Epithelial cell of esophagus (primary cell): ENCODE measurements at regions not wholly inside any gene's neighbourhood (a gene's known extent, or its start where the extent isn't known, plus 50 kb on each side); places are given as distances from the start of the nearest gene placed in this dataset.

Source experiments
- DNase-seq: peaks from one replicate; pipeline ENCODE4 v3.0.0; 2010; ENCODE audit warnings: low read depth
- H3K4me3 ChIP-seq: 2 replicates; pipeline ENCODE4 v1.5.1; 2011; ENCODE audit warnings: mild to moderate bottlenecking, low read length, control low read depth
- CTCF ChIP-seq: IDR thresholded peaks from 2 replicates; pipeline ENCODE4 v1.5.1; 2011; ENCODE audit warnings: low read depth, mild to moderate bottlenecking, low read length, control low read depth, inconsistent platforms; ENCODE audit not compliant: insufficient read depth; ENCODE audit errors: missing control alignments

- no peak overlapping the region for H3K4me3 ChIP-seq
- DNase-seq, result no peak
- TF ChIP-seq CTCF, result no peak
Measured at GRCh38 chr13:99774644-99775043, 196.9 kb downstream of the ZIC5 start.

GRCh38 chr13:99768986-99769385 lies 202.6 kb downstream of the ZIC5 start:
- H3K4me3 ChIP-seq, result no peak overlapping the region
- no peak for DNase-seq
- no peak for TF ChIP-seq CTCF

GRCh38 chr13:99766641-99767045 lies 204.9 kb downstream of the ZIC5 start:
- no peak for DNase-seq
- no peak for TF ChIP-seq CTCF
- no peak overlapping the region for H3K4me3 ChIP-seq

- no peak overlapping the region for H3K4me3 ChIP-seq
Measured at GRCh38 chr13:99765869-99766268, 205.7 kb downstream of the ZIC5 start.

GRCh38 chr13:99760456-99760855 lies 211.1 kb downstream of the ZIC5 start:
- DNase-seq, result no peak
- TF ChIP-seq CTCF, result no peak
- H3K4me3 ChIP-seq, result no peak overlapping the region

More at GRCh38 chr13:99765869-99766268, 205.7 kb downstream of the ZIC5 start:
- TF ChIP-seq CTCF, result no peak
- no peak for DNase-seq

GRCh38 chr13:99759163-99759552 lies 212.4 kb downstream of the ZIC5 start:
- H3K4me3 ChIP-seq, result no peak overlapping the region
- no peak for TF ChIP-seq CTCF
- DNase-seq, result no peak

GRCh38 chr13:99758460-99759162 lies 213.0 kb downstream of the ZIC5 start:
- DNase-seq, result no peak
- H3K4me3 ChIP-seq, result no peak overlapping the region
- TF ChIP-seq CTCF, result no peak
